ENCODE measurements at regions not wholly inside any gene's neighbourhood (a gene's known extent, or its start where the extent isn't known, plus 50 kb on each side); places are given as distances from the start of the nearest gene placed in this dataset.
"Not testable (repeated sequence)": the region's sequence is repeated elsewhere in the genome, so short reads cannot be mapped to it uniquely, and the experiment has no call there.

DNA sequence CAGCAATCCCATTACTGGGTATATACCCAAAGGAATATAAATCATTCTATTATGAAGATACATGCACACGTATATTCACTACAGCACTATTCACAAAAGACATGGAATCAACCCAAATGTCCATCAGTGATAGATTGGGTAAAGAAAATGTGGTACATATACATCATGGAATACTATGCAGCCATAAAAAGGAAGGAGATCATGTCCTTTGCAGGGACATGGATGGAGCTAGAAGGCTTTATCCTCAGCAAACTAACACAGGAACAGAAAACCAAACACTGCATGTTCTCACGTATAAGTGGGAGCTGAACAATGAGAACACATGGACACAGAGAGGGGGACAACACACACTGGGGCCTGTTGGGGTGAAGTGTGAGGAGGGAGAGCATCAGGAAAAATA is 139.9 kb upstream of the EXOC2 start:
- not testable (repeated sequence) for TF ChIP-seq SMC3 (IDR thresholded peaks at IDR 0.05; ENCODE audit: low read depth, low read length); MEF2A (IDR thresholded peaks at IDR 0.05; ENCODE audit: borderline replicate concordance, low read depth); EZH2phosphoT487 (IDR thresholded peaks at IDR 0.05; ENCODE audit: borderline replicate concordance, low read depth)

All from SK-N-SH (cell line).